NT2/D1 (cell line): ENCODE measurements at regions not wholly inside any gene's neighbourhood (a gene's known extent, or its start where the extent isn't known, plus 50 kb on each side); places are given as distances from the start of the nearest gene placed in this dataset.

Source experiments
- YY1 ChIP-seq: IDR thresholded peaks from 2 replicates; pipeline ENCODE4 v1.6.1; 2011; ENCODE audit not compliant: insufficient read length, insufficient read depth
- ZNF274 ChIP-seq: IDR thresholded peaks from 2 replicates; pipeline ENCODE4 v1.6.1; 2011; ENCODE audit warnings: mild to moderate bottlenecking, low read depth, low read length

DNA sequence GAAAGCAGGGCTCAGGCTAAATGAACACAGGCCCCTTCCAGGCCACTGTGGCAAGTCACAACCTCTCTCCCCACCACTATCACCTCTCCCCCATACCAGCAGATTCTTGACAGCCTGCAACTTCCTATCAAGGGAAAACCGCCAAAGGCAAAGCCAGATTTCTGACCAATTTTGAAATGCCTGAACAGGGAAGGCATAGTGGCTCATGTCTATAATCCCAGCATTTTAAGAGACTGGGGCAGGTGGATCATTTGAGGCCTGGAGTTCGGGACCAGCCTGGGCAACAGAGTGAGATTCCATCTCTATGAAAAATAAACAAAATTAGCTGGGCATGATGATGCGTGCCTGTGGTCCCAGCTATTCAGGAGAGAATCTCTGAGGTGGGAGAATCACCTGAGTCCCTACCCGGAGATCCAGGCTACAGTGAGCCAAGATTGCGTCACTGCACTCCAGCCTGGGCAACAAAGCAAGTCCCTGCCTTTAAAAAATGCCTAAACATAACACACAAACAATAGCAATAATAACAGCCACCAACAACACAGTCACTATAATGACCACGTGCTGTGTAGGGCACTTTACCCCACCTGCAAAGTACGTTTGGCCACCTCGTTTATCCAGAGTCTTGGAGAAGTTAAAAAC lies 75.5 kb upstream of the GLI2 start:
- TF ChIP-seq YY1 (no peak), ZNF274 (no peak)
